Naive thymus-derived CD4-positive, alpha-beta T cell (primary cell): ENCODE measurements at regions not wholly inside any gene's neighbourhood (a gene's known extent, or its start where the extent isn't known, plus 50 kb on each side); places are given as distances from the start of the nearest gene placed in this dataset.

Experiments
- ATAC-seq: fragments of 150-1000 bp; cut with Tn5 transposase; 2 replicates; pipeline ENCODE4 v1.10.0; 2021; ENCODE audit warnings: mild to moderate bottlenecking, moderate library complexity
- CTCF ChIA-PET: fragments of 350-600 bp; sonication (Branson Sonifier 250); formaldehyde crosslinking; loops from one replicate; lab custom pipeline; 2021; ENCODE audit warnings: antibody characterized with exemption; lab: Charles Lee
- POLR2A ChIA-PET: fragments of 350-600 bp; sonication (Branson Sonifier 250); formaldehyde crosslinking; loops from one replicate; lab custom pipeline; 2021; ENCODE audit warnings: antibody characterized with exemption, inconsistent platforms; lab: Charles Lee
- DNase-seq, 9 donors: peaks; one replicate each; pipeline versions ENCODE4 v3.0.0 to v3.0.0-alpha.2; 2020 to 2022; ENCODE audit warnings: mixed read lengths in 1 of 9
- H3K27ac ChIP-seq: one replicate; pipeline ENCODE4 v1.7.0; 2013; ENCODE audit warnings: mild to moderate bottlenecking, low read depth, low read length, moderate library complexity
- H3K27me3 ChIP-seq, 2 donors: one replicate each; pipeline ENCODE4 v1.7.0; 2013; ENCODE audit warnings: low read length in 2 of 2, mild to moderate bottlenecking in 2 of 2, moderate library complexity in 2 of 2; ENCODE audit not compliant: control insufficient read depth in 2 of 2, insufficient read depth in 2 of 2
- H3K36me3 ChIP-seq, 3 experiments: 1 replicate in 2 of 3; 2 replicates in 1 of 3; pipeline ENCODE4 v1.7.0; 2013; ENCODE audit warnings: low read length in 3 of 3, mild to moderate bottlenecking in 3 of 3, moderate library complexity in 1 of 3; ENCODE audit not compliant: insufficient read depth in 3 of 3, control insufficient read depth in 2 of 3
- H3K4me1 ChIP-seq, 2 donors: one replicate each; pipeline ENCODE4 v1.7.0; 2013; ENCODE audit warnings: low read length in 2 of 2, mild to moderate bottlenecking in 2 of 2, moderate library complexity in 1 of 2; ENCODE audit not compliant: control insufficient read depth in 2 of 2, insufficient read depth in 2 of 2
- H3K4me3 ChIP-seq: 2 replicates; pipeline ENCODE4 v1.7.0; 2013; ENCODE audit warnings: mild to moderate bottlenecking, low read length
- H3K9me3 ChIP-seq, 3 experiments: 1 replicate in 2 of 3; 2 replicates in 1 of 3; pipeline ENCODE4 v1.7.0; 2013; ENCODE audit warnings: low read length in 3 of 3; ENCODE audit not compliant: control insufficient read depth in 2 of 3
- H3K27ac Mint-ChIP-seq, 9 donors: one replicate each; pipeline ENCODE4 v1.8.0; 2020 to 2022; ENCODE audit warnings: mixed read lengths in 9 of 9, mild to moderate bottlenecking in 8 of 9, moderate library complexity in 5 of 9, inconsistent platforms in 2 of 9
- H3K27me3 Mint-ChIP-seq, 5 donors: one replicate each; pipeline ENCODE4 v1.8.0; 2021 to 2022; ENCODE audit warnings: mixed read lengths in 5 of 5, mild to moderate bottlenecking in 1 of 5
- H3K36me3 Mint-ChIP-seq, 5 donors: one replicate each; pipeline ENCODE4 v1.8.0; 2020 to 2022; ENCODE audit warnings: mixed read lengths in 5 of 5, mild to moderate bottlenecking in 3 of 5, inconsistent platforms in 1 of 5
- H3K4me1 Mint-ChIP-seq, 7 donors: one replicate each; pipeline ENCODE4 v1.8.0; 2020 to 2022; ENCODE audit warnings: mixed read lengths in 7 of 7, mild to moderate bottlenecking in 3 of 7, inconsistent platforms in 1 of 7
- H3K4me3 Mint-ChIP-seq, 10 donors: one replicate each; pipeline ENCODE4 v1.8.0; 2020 to 2022; ENCODE audit warnings: mild to moderate bottlenecking in 10 of 10, mixed read lengths in 10 of 10, moderate library complexity in 6 of 10, inconsistent platforms in 2 of 10
- H3K9me3 Mint-ChIP-seq, 11 donors: one replicate each; pipeline ENCODE4 v1.8.0; 2020 to 2022; ENCODE audit warnings: mixed read lengths in 11 of 11, mild to moderate bottlenecking in 4 of 11, inconsistent platforms in 1 of 11, moderate library complexity in 1 of 11
- intact Hi-C, 2 donors: fragments of 100-400 bp; cut with micrococcal nuclease; formaldehyde crosslinking; loops; one replicate each; pipeline ENCODE4 v1.15.1; 2023

DNA sequence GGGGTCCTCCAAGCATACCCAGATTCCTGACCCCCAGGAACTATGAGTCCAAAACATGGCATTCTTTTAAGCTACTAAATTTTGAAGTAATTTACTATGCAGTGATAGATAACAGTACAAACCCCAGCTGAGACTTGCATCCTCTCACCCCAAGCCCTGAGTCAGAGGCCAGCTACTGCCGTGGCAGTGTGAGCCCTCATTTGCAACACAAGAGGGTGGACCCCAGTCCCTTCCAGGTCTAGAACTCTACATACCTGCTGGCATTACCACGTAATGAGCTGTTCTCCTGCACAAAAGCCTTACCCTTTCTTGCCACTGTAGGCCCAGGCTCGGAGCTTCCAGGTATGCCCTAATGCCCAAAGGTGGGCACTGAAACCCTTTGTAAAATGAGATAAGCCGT, 108.6 kb upstream of the ERCC6L2 start:
- Mint-ChIP-seq H3K27ac (no peak overlapping the region), H3K4me3 (no peak overlapping the region), H3K4me1 (peaks cover 4 to 17% (median 7%) of the 10 kb centered on the region in 7 donors), H3K36me3 (no peaks in the 10 kb centered on the region), H3K9me3 (peaks cover 0 to 4% (median 0%) of the 10 kb centered on the region in 11 donors), H3K27me3 (peaks cover 8 to 38% (median 20%) of the 10 kb centered on the region in 5 donors)
- ATAC-seq (no peak), DNase-seq (no peak)
- Histone ChIP-seq H3K36me3 (no peaks in the 10 kb centered on the region), H3K27me3 (no peaks in the 10 kb centered on the region), H3K4me1 (peaks cover 0 to 4% of the 10 kb centered on the region in 2 donors), H3K4me3 (no peak overlapping the region), H3K27ac (no peak overlapping the region), H3K9me3 (no peaks in the 10 kb centered on the region)
- intact Hi-C loops = no loop called here
- POLR2A ChIA-PET = no interaction called here
- CTCF ChIA-PET = no interaction called here

DNA sequence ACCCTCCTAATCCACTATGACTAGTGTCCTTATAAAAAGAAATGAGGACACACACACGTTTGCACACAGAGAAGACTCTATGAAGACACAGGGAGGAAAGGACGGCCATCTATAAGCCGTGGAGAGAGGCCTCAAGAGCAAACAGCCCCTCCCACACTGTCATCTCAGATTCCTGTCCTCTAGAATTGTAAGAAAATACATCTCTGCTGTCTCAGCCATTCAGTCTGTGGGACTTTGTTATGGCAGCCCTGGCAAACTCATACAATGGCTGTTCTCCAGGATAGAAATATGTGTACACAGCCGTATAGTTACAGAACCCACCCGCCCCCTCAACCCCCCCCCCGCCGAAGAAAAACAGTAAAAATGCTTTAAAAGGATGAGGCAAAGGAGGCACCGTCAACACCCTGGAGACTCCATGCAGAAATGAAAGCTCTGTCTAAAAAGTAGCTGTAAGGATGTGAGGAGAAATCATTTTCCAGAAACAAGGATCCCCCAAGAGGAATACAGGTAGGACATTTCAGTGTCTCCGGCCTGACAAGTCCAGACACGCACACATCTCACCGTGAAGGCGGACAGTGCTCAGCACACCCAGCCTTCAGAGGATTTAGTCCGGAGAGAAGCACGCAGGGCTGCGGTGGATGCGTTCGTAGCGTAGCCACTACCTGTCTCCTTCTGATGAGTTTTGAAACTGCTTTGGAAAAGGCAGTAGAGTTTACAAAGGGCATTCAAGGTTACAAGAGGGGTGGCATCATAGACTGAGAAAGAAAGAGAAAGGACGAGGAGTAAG, 110.8 kb upstream of the ERCC6L2 start:
- peaks cover 0 to 4% (median 0%) of the 10 kb centered on the region in 11 donors for H3K9me3 Mint-ChIP-seq
- H3K4me1 ChIP-seq = no peaks in the 10 kb centered on the region
- no peak for ATAC-seq
- H3K27ac Mint-ChIP-seq = peak overlapping the region in 1 of 9 donors; percentile 73
- no peak overlapping the region for H3K4me3 ChIP-seq
- no peaks in the 10 kb centered on the region for H3K36me3 Mint-ChIP-seq
- H3K4me1 Mint-ChIP-seq = peaks cover 0 to 4% (median 2%) of the 10 kb centered on the region in 7 donors
- peaks cover 4 to 18% (median 6%) of the 10 kb centered on the region in 5 donors for H3K27me3 Mint-ChIP-seq
- no peaks in the 10 kb centered on the region for H3K9me3 ChIP-seq
- H3K27ac ChIP-seq = no peak overlapping the region
- no peak for DNase-seq
- intact Hi-C loops = loop anchor here in 1 of 2 donors (5.0 kb wide), 1 partner anchor 38 kb away; no protein-coding TSS in a partner anchor
- H3K36me3 ChIP-seq = no peaks in the 10 kb centered on the region
- ChIA-PET CTCF (no interaction called here), POLR2A (no interaction called here)
- H3K27me3 ChIP-seq = no peaks in the 10 kb centered on the region
- H3K4me3 Mint-ChIP-seq = no peak overlapping the region

DNA sequence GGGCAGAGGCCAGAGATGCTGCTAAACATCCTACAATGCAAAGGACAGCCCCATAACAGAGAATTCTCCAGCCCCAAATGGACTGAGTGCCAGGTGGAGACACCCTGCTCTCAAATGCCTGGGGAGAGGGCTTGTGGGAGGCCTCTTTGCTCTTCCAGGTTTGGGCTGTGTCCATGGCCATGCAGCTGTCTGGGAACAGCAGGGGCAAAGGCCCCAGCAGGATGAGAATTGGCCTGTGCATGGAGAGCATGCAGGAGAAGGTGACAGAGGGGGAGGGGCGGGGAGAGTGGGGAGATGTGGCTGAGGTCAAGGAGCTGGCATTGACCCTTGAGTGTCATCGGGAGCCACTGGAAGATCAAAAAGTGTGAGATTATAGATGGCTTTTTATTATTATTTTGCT, 111.5 kb upstream of the ERCC6L2 start:
- CTCF ChIA-PET = no interaction called here
- H3K36me3 Mint-ChIP-seq = no peaks in the 10 kb centered on the region
- H3K9me3 Mint-ChIP-seq = peaks cover 0 to 4% (median 0%) of the 10 kb centered on the region in 11 donors
- no peaks in the 10 kb centered on the region for H3K36me3 ChIP-seq
- no peak overlapping the region for H3K27ac ChIP-seq
- H3K27me3 Mint-ChIP-seq = peaks cover 0 to 11% (median 6%) of the 10 kb centered on the region in 5 donors
- no peak overlapping the region for H3K4me3 ChIP-seq
- no peak overlapping the region for H3K4me3 Mint-ChIP-seq
- POLR2A ChIA-PET = no interaction called here
- peaks cover 0 to 4% (median 2%) of the 10 kb centered on the region in 7 donors for H3K4me1 Mint-ChIP-seq
- DNase-seq (no peak), ATAC-seq (no peak)
- no peaks in the 10 kb centered on the region for H3K4me1 ChIP-seq
- no peak overlapping the region for H3K27ac Mint-ChIP-seq
- intact Hi-C loops = loop anchor here in 1 of 2 donors (5.0 kb wide), 1 partner anchor 38 kb away; no protein-coding TSS in a partner anchor
- H3K27me3 ChIP-seq = no peaks in the 10 kb centered on the region
- no peaks in the 10 kb centered on the region for H3K9me3 ChIP-seq

DNA sequence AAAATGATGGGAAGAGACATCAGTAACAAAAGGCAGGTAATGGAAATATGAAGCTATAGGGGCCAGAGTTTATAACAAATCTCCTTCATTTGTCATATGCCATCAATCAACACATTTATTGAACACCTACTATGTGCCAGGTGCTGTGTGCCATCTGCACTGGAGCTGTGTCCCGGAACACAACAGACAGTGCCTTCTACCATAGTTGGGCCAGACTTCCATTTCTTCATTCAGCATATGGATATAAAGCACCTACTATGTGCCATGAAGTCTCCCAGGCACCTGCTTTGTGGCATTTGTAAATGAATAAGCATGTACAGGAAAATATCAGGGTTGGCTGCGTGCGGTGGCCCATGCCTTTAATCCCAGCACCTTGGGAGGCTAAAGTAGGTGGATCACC, 112.5 kb upstream of the ERCC6L2 start:
- no peak overlapping the region for H3K4me3 Mint-ChIP-seq
- no peak overlapping the region for H3K27ac ChIP-seq
- DNase-seq = no peak
- no peak overlapping the region for H3K27ac Mint-ChIP-seq
- intact Hi-C loops = loop anchor here in 1 of 2 donors (5.0 kb wide), 1 partner anchor 39 kb away; no protein-coding TSS in a partner anchor
- no peaks in the 10 kb centered on the region for H3K9me3 ChIP-seq
- H3K36me3 ChIP-seq = no peaks in the 10 kb centered on the region
- H3K4me3 ChIP-seq = no peak overlapping the region
- peaks cover 0 to 4% (median 0%) of the 10 kb centered on the region in 11 donors for H3K9me3 Mint-ChIP-seq
- H3K4me1 ChIP-seq = no peaks in the 10 kb centered on the region
- H3K36me3 Mint-ChIP-seq = no peaks in the 10 kb centered on the region
- peaks cover 0 to 10% (median 6%) of the 10 kb centered on the region in 5 donors for H3K27me3 Mint-ChIP-seq
- no peak for ATAC-seq
- ChIA-PET CTCF (no interaction called here), POLR2A (no interaction called here)
- no peaks in the 10 kb centered on the region for H3K27me3 ChIP-seq
- peaks cover 0 to 4% (median 2%) of the 10 kb centered on the region in 7 donors for H3K4me1 Mint-ChIP-seq

DNA sequence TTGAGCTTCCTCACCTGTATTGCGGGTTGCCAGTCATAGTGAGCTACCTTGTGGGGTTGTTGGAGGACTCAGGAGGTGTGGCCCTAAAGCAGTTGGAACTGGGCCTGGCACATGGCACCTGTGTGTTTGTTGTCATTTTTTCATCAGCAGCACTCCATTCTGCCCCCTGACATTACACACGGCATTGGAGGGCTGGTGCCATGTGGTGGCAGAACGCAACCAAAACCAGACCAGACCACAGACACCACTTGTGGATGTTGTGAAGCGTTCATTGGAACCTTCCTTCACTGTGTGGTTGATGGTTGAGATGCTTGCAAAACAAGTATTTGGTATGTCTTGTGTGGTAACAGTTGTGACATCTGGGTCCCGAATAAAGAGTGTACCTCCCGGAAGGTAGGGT, 113.2 kb upstream of the ERCC6L2 start:
- Mint-ChIP-seq H3K36me3 (no peaks in the 10 kb centered on the region), H3K4me1 (peaks cover 0 to 4% (median 2%) of the 10 kb centered on the region in 7 donors), H3K27ac (no peak overlapping the region), H3K9me3 (peaks cover 0 to 4% (median 0%) of the 10 kb centered on the region in 11 donors), H3K4me3 (no peak overlapping the region), H3K27me3 (peaks cover 0 to 17% (median 4%) of the 10 kb centered on the region in 5 donors)
- H3K4me1 ChIP-seq = no peaks in the 10 kb centered on the region
- no peak for DNase-seq
- no peak for ATAC-seq
- no peaks in the 10 kb centered on the region for H3K27me3 ChIP-seq
- ChIA-PET POLR2A (no interaction called here), CTCF (no interaction called here)
- no peak overlapping the region for H3K4me3 ChIP-seq
- no peaks in the 10 kb centered on the region for H3K9me3 ChIP-seq
- no peaks in the 10 kb centered on the region for H3K36me3 ChIP-seq
- no peak overlapping the region for H3K27ac ChIP-seq
- intact Hi-C loops = loop anchor here in 1 of 2 donors (5.0 kb wide), 1 partner anchor 40 kb away; no protein-coding TSS in a partner anchor

DNA sequence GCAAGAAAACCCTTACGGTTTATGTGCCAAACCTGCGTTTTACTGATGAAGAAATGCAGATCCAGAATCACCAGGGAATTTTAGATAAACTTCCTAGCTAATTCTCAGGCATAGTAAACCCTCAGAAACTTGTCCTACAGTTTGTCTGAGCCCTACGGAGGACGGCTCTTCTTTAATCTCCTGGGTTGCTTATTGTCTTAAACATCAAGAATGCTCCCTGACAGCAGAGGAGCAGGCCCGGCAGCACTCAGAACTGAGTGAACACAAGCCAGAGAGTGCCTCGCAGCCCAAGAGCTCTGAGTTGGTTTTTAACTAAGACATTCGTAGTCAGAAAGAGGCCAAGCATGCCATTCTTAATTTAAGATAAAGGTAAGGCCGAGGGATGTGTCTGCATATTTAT, 114.7 kb upstream of the ERCC6L2 start:
- peaks cover 0 to 4% (median 0%) of the 10 kb centered on the region in 11 donors for H3K9me3 Mint-ChIP-seq
- H3K4me3 ChIP-seq = no peak overlapping the region
- POLR2A ChIA-PET = no interaction called here
- H3K4me1 ChIP-seq = no peaks in the 10 kb centered on the region
- H3K9me3 ChIP-seq = no peaks in the 10 kb centered on the region
- H3K4me3 Mint-ChIP-seq = no peak overlapping the region
- H3K27me3 ChIP-seq = no peaks in the 10 kb centered on the region
- CTCF ChIA-PET = no interaction called here
- peaks cover 0 to 4% (median 2%) of the 10 kb centered on the region in 7 donors for H3K4me1 Mint-ChIP-seq
- ATAC-seq = no peak
- no peak for DNase-seq
- no peaks in the 10 kb centered on the region for H3K36me3 ChIP-seq
- no peaks in the 10 kb centered on the region for H3K36me3 Mint-ChIP-seq
- intact Hi-C loops = loop anchor here in 1 of 2 donors (5.0 kb wide), 1 partner anchor 42 kb away; no protein-coding TSS in a partner anchor
- H3K27me3 Mint-ChIP-seq = peaks cover 0 to 21% (median 4%) of the 10 kb centered on the region in 5 donors
- H3K27ac ChIP-seq = no peak overlapping the region
- no peak overlapping the region for H3K27ac Mint-ChIP-seq
